ENCODE measurements at regions not wholly inside any gene's neighbourhood (a gene's known extent, or its start where the extent isn't known, plus 50 kb on each side); places are given as distances from the start of the nearest gene placed in this dataset.
"Not testable (repeated sequence)": the region's sequence is repeated elsewhere in the genome, so short reads cannot be mapped to it uniquely, and the experiment has no call there.

DNA sequence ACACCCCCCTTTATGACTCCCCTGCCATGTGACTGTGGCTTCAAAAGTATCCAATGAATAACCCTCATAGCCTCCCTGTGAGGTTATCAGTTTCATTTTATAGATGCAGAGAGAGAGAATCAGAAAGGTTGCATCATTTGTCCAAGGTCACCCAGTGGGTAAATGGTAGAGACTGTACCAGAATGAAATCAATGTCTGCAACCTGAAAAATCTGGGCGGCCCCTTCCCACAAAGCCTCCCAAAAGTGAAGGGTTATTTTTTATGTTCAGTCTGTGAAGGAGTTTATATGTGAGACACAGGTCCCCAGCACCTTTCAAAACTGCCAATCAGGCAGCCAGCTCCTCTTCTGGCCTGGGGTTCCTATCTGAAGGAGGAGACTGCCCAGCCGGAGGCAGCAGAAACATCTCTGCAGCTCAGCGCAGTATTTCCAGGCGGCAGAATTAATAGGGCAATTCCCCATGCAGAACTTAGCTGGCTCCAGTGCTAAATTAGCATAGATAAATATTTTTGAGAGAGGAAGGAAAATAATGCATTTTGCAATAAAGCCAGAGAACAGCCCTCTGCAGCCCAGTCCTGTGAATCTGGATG lies 130.8 kb upstream of the PRR20G start:
- no peak for DNase-seq (ENCODE audit: low read depth)
- TF ChIP-seq, protein P1, sequence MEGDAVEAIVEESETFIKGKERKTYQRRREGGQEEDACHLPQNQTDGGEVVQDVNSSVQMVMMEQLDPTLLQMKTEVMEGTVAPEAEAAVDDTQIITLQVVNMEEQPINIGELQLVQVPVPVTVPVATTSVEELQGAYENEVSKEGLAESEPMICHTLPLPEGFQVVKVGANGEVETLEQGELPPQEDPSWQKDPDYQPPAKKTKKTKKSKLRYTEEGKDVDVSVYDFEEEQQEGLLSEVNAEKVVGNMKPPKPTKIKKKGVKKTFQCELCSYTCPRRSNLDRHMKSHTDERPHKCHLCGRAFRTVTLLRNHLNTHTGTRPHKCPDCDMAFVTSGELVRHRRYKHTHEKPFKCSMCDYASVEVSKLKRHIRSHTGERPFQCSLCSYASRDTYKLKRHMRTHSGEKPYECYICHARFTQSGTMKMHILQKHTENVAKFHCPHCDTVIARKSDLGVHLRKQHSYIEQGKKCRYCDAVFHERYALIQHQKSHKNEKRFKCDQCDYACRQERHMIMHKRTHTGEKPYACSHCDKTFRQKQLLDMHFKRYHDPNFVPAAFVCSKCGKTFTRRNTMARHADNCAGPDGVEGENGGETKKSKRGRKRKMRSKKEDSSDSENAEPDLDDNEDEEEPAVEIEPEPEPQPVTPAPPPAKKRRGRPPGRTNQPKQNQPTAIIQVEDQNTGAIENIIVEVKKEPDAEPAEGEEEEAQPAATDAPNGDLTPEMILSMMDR (conservative IDR thresholded peaks at IDR 0.05; ENCODE audit: low read depth, low read length): no peak
- no peak overlapping the region for H3K4me3 ChIP-seq (ENCODE audit: low read depth, low read length)

- H3K4me3 ChIP-seq (ENCODE audit: low read depth, low read length): no peak overlapping the region
- TF ChIP-seq, protein P1 (conservative IDR thresholded peaks at IDR 0.05; ENCODE audit: low read depth, low read length): no peak
- DNase-seq (ENCODE audit: low read depth): no peak
Observed at GRCh38 chr3:127417709-127418559, 130.1 kb upstream of the PRR20G start.

DNA sequence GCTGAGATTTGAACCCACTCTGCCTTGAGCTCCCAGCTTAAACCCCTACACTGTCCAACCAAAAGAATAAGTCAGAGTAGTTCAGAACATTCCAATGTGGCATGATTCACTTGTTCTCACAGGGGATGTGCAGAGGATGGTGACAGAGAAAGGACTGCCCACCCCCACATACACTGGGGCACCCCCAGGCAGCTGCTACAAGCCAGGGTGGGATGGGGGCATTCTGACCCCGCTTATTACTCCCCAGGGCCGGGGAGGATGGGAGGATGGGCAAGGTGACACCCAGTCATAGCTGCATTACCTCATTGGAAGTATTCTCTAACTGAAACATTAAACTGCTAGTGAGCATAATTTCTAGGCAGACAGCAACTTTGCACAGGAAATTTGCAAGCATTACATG lies 126.0 kb upstream of the PRR20G start:
- no peak for DNase-seq (ENCODE audit: low read depth)
- TF ChIP-seq, protein P1 (conservative IDR thresholded peaks at IDR 0.05; ENCODE audit: low read depth, low read length): no peak
- no peak overlapping the region for H3K4me3 ChIP-seq (ENCODE audit: low read depth, low read length)

DNA sequence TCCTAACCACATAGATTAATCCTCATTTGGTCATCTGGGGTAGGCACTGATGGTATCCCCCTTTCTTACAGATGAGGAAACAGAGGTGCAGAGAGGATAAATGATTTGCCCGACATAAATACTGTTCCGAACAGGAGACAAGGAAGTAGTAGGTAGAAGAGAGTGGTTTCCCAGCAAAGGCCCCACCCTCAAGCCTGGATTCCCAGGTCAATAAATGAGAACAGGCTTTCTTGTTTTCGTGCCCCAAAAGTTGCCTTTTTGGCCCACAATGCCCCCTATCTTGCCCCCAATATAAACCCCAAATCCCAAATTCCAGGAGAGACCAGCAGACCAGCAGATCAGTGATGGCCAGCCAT lies 125.5 kb upstream of the PRR20G start:
- DNase-seq (ENCODE audit: low read depth): no peak
- no peak overlapping the region for H3K4me3 ChIP-seq (ENCODE audit: low read depth, low read length)
- TF ChIP-seq, protein P1 (conservative IDR thresholded peaks at IDR 0.05; ENCODE audit: low read depth, low read length): no peak

DNA sequence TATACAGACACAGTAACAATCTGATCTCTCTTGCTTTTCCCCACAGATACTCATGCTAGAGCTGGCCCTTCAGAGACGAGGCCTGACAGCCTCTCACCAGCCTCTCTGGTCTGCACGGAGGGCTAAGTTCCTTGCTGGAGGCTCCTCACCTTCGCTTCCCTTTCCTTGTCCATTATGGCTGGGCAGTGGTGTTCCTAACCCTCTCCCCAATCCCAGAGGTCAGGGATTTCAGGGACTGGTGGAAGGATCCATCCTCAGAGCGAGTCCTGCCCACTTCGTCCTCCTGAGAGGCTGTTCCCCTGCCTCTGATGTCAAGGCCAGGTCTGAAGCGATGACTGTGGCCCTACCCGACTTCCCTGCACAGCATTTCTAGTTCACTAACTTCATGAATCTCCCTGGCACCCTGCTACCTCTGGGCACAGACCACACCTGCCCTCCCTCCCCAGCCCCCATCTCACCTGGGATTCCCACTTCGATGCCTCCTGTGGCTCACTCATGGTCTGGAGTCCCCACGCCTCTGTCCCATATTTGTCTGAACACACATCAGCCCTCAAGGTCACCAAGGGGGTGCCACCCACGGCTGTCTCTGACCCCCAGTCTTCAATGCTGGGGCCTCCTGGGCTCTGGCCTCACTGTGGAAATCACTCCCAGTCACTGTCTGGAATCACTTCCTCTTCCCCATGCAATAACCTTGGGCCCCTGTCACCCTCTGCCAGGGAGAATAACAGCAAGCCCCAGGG lies 124.9 kb upstream of the PRR20G start:
- H3K4me3 ChIP-seq (ENCODE audit: low read depth, low read length): no peak overlapping the region
- TF ChIP-seq, protein P1 (conservative IDR thresholded peaks at IDR 0.05; ENCODE audit: low read depth, low read length): no peak
- DNase-seq (ENCODE audit: low read depth): no peak

GRCh38 chr3:127411875-127412274 lies 124.0 kb upstream of the PRR20G start:
- H3K4me3 ChIP-seq (ENCODE audit: low read depth, low read length); DNase-seq (ENCODE audit: low read depth): not testable (repeated sequence)

DNA sequence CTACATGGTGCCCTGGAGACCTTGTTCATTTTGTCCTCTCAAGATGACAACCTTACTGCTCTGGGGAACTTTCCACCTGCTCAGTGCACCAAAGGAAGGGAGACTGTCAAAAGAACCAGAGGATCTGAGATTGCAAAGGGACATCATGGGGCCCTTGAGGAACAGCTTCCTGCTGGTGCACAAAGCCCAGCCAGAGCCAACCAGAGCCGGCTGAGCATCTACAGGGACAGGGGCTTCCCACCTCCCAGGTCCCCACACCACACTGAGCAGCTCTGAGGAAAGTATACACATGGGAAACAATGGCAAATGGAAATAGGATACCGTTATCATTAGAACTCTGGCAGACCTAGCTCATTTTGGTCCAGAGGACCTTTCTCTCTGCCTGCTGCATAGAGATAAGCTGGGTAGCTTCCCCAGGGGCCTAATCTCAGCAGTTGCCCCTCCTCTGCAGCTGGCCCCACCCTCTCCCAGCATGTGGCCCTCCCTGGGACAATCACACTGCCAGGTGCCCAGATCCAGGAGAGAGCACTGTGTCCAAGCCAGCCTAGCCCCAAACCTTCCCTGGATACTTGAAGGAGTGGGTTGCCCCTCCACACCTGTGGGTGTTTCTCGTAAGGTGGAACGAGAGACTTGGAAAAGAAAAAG lies 123.4 kb upstream of the PRR20G start:
- TF ChIP-seq, protein P1 (conservative IDR thresholded peaks at IDR 0.05; ENCODE audit: low read depth, low read length): no peak
- DNase-seq (ENCODE audit: low read depth): no peak
- no peak overlapping the region for H3K4me3 ChIP-seq (ENCODE audit: low read depth, low read length)

Measured in choroid plexus epithelial cell (primary cell).